HG03139 (cell line): ENCODE measurements at regions not wholly inside any gene's neighbourhood (a gene's known extent, or its start where the extent isn't known, plus 50 kb on each side); places are given as distances from the start of the nearest gene placed in this dataset.
"Not testable (repeated sequence)": the region's sequence is repeated elsewhere in the genome, so short reads cannot be mapped to it uniquely, and the experiment has no call there.

Experiments
- ATAC-seq: cut with Tn5 transposase; IDR thresholded peaks from one replicate; pipeline ENCODE4 v1.9.1; 2021; ENCODE audit not compliant: unreplicated experiment

DNA sequence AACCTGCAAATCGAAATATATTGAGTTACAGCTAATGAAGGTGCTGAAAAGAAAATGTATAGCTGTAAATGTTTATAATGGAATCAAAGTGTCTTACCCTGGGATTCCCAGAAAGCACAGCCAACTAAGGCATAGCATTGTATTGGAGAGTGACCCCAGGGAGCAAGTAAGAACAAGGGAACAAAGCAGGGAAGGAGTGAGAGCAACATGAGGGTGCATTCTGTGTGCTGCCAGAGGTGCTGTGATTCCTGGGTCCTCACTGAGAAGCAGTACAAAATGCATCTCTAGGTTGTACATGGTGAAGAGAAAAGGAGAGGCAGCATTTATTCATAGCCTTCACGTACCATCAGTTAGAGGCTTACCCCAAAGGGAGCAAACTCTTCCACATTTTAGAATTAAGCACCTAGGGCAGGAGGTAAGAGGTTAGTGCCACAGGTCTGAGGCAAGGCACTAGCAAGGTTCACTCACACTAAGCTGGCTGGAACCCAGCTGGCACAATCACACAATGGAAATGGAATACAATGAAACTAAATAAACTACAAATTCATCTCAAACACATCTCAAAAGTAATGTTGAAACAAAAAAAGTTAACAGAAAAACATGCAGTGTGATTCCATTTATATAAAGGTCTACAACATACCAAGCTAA is 151.5 kb upstream of the C2CD4B start:
- ATAC-seq = no peak

DNA sequence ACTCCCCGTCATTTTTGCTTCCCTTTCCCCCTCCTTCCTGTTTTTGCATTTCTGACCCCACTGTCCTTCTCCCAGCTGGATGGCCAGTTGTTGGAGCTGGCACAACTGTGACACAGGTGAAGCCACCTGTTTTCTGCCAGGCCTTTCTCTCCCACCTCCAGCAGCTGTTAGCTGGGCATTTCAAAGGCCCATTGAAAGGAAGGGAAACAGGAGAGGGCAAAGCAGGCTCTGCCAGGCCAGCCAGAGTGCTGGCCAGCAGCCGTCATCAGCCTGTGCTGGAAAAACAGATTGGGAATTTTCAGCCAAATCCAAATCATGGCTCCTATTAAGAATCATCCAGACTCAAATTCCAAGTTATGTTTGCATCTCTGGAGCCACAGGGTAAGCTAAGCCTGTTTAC is 155.2 kb upstream of the C2CD4B start:
- ATAC-seq = no peak

DNA sequence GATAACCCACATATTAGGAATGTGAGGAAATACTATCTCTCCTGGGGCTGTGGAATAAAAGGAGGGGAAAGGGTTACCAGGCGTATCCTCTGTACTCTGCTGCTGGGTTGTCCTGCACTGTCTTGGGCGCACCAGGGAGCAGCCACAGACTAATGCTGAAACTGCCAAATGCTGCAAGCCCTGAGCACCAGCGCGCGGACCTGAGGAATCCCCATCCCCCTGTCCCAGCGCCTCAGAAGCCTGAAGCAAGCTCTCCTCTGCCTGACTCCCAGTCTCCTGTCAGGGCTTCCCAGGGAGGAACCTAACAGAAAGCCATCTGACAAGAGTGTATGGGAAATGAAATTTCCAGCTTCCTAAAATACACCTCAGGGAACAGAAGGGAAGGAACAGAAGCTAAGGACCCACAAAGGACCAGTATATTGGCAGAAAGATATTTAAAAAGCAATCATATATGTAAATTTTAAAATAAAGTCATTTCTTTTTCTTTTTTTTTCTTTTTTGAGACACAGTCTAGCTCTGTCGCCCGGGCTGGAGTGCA is 158.3 kb upstream of the C2CD4B start:
- ATAC-seq = no peak

DNA sequence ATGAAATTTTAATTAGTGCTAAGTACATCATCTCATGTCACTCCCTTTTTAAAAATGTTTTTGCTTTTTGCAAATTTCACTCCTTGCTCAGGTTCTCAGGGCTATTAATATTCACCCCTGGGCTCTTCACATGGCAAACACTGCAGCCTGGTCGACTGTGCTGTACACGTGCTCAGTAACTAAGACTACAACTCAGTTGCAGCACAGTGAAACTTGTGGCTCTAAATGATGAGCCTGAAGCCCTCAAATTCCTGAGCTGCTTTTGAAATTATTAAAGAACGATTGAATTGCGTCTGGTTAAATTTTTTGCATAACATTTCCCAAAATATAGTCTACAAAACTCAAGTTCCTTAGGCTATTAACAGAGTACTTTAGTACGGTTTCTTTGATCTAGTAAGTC is 159.3 kb upstream of the C2CD4B start:
- no peak for ATAC-seq

DNA sequence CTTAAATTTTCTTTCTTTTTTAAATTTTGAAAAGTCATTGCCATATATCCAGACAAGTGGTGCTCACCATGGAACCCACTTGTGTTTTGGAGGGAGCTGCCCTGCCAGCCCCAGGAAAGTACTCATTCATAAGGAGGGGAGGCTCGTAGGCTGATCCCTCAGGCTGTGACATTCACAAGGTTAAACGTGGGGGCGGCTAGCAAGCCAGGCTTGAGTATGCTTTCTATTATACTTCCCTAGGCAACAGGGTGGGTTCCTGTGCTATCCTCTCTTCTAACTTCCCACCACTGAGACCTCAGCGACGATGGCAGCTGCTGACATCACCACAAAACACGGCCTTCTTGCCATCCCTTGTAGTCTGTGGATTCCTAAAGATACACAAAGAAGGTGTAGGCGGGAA is 160.5 kb upstream of the C2CD4B start:
- ATAC-seq = no peak

DNA sequence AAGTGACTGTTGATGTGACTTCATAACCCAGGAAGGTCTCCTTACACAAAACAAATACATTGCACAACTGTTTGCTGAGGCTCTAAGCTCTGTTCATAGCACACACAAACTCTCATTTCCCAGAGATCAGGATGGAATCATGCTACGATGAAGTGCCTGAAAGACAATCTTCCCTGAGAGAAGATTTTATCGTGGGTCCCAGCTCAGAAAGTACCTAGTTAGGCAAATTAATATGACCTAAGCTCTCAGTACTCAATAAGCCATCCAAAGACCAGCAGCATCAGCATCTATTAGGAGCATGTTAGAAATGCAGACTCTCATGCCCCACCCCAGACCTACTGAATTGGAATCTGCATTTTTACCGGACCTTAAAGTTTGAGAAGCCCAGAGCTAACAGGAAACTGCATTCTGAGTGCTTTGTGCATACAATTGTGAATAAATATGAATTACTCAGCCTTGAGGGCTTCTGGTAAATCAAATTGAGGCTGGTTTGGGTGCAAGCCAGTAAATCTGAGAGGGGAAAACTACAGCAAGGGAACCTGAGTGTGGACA is 161.5 kb upstream of the C2CD4B start:
- ATAC-seq = no peak

DNA sequence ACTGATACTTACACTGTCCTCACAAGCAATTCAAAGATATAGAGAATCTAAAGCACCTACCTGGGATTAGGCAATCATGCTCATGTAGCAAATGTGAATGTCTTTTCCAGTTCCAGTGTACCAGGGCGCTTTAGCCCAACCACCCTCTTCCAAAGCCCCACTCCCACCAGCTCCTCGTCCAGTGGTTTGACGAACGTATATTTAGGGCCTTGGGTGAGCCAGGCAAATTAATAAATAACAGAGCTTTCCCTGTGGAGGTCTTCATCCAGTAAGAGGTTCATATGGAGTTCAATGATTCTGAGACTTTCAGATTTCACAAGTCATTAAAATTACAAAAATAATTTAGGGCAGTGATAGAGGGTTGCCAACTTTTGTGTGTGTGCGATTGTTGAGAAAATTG is 162.3 kb upstream of the C2CD4B start:
- no peak for ATAC-seq

DNA sequence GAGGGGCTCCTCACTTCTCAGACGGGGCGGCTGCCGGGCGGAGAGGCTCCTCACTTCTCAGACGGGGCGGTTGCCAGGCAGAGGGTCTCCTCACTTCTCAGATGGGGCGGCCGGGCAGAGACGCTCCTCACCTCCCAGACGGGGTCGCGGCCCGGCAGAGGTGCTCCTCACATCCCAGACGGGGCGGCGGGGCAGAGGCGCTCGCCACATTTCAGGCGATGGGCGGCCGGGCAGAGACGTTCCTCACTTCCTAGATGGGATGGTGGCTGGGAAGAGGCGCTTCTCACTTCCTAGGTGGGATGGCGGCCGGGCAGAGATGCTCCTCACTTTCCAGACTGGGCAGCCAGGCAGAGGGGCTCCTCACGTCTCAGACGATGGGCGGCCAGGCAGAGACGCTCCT is 167.4 kb upstream of the C2CD4B start:
- not testable (repeated sequence) for ATAC-seq

DNA sequence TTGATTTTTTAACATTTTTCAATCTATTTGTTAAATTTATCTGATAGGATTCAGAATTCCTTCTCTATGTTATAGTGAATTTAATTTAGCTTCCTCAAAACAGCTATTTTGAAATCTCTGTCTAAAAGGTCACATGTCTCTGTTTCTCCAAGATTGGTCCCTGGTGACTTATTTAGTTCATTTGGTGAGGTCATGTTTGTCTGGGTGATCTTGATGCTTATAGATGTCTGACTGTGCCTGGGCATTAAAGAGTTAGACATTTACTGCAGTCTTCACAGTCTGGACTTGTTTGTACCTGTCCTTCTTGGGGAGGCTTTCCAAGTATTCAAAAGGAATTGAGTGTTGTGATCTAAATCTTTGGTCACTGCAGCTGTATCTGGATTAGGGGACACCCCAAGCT is 169.5 kb upstream of the C2CD4B start:
- no peak for ATAC-seq

DNA sequence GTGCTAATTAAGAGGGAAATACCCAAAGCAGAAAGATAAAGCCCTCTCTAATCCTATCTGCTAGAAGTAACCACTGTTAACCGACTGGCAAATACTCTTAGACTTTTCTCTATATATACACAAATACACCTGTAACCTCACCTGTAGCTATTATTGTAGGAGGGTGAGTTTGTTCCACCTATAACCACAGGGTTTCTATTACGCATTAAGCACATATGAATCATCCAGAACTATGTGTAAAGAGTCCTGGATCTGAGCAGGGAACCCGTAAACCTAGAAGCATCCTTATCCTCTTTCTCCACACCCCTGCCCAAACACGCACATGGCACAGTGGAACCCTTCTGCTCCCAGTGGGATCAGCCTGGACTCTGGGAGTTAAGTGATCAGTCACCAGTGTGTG is 172.8 kb upstream of the C2CD4B start:
- ATAC-seq = no peak

DNA sequence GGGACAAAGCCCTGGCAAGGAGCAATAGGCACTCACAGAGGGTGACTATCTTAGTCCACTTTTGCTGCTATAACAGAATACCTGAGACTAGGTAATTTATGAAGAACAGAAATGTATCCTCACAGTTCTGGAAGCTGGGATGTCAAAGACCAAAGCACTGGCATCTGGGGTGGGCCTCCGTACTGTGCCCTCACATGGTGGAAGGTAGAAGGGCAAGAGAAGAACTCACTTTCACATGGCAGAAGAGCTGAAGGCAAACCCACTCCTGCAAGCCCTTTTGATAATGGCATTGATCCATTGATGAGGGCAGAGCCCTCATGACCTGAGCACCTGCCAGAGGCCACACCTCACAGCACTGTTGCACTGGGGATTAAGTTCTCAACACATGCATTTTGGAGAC is 173.4 kb upstream of the C2CD4B start:
- no peak for ATAC-seq

DNA sequence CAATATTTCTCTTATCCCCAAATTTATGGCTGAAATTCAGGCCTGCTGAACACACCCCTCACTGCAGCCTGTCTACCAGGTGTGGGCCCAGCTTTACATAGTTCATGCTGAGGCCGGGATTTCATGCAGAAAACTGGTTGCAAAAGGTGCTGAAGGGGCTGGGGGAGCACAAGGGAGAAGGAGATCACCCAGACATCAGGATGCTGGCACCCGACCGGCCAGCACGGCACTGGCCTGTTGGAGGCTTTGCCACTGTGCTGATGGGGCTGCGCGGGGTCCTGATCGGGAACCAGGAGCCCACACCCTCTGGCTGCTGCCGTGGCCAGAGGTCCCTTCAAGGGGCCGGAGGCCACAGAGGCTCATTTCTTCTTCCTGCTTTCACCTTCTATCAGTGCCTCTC is 177.9 kb upstream of the C2CD4B start:
- ATAC-seq = no peak

DNA sequence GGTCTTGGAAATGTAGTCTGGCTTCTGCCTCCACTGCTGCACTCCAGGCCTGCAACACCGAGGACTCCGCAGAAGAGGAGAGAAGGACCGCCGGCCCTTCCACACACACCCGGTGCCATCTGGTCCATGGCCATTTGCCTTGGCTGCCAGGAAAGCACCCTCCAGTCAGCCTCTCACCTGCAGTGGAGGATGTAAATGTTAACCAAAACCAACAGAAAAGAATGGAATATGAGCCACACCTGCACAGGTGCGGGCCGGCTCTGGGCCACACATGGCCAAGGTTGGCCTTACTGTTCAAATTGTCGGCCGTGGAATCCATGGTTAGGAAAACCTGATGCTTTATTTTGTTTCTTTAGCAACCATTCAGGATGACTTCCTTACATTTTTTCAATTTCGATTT is 178.3 kb upstream of the C2CD4B start:
- no peak for ATAC-seq

DNA sequence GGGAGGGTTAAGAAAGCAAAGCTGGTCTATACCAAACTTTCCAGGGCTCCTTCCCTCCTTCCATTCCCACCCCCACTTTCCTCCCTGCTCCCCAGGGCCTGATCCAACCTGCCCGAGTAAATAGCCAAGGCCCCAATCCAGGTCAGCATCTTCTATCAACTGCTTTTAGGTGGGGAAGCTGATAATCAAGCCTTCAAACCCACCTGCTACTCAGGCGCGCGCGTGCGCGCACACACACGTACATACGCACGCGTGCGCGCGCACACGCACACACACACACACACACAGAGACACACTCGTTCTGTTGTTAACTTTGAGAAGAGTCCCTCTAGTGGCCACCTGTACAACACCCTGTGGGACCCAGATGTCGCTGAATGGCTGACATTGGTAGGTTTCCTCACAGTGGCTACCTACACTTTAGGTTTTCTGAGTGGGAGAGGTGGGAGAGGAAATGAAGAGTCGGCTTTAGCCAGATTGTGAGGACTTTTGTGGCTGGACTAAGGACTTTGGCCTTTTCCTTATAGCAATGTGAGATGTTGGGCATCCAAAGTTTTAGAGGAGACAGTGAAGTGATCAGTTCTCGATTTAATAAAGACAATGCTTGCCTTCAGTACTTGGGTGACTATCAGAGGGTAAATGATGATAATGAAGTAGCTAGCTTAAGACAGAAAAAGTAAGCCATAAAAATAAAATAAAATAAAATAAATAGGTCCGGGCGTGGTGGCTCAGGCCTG is 179.9 kb upstream of the C2CD4B start:
- ATAC-seq = no peak

DNA sequence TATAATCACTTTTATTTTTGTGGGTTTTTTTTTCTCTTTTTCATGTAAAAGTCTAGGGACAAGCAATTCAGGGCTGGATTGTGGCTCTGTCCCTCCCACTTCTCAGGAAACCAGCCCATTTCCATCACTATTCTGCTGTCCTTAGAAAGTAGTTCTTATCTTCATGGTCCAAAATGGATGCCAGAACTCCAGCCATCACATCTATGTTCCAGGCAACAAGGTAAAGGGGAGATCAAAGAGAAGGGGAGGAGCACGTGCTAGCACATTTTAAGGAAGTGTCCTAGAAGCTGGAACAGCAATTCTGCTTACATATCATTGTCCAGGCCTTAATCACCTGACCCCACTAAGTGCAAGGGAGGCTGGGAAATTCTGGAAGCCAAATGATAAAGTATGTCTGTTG is 181.1 kb upstream of the C2CD4B start:
- no peak for ATAC-seq

DNA sequence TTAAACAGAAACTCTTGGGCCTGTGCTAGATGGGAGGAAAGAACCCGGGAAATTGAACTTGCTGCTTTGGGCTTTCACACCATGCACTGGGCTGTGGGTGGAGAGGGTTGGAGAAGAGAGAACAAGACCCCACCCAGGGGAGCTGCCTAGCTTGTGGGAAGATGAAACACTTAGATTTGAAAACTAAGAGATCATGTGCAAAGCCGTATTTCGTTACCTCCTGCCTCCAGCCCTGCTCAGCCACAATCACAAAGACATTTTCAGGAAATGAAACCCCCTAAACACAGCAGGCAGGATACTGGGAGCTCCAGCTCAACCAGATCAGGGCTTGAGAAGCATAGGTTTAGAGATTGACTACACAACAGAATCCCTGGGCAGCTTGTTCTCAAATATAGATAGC is 183.0 kb upstream of the C2CD4B start:
- no peak for ATAC-seq

DNA sequence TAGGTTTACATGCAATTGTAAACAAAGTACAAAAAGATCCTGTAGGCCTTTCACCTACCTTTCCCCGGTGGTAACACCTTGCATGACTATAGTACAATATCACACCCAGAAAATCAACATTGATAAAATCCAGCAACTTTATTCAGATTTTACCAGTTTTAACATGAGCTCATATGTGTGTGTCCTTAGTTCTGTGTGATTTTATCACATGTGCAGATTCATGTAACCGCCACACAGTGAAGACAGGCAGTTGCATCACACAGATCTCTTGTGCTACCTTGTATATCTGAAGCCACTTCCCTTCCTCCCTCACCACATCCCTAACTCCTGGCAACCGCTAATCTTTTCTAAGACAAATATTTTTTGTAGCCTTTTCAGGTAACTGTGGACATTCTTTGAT is 183.5 kb upstream of the C2CD4B start:
- ATAC-seq = no peak

DNA sequence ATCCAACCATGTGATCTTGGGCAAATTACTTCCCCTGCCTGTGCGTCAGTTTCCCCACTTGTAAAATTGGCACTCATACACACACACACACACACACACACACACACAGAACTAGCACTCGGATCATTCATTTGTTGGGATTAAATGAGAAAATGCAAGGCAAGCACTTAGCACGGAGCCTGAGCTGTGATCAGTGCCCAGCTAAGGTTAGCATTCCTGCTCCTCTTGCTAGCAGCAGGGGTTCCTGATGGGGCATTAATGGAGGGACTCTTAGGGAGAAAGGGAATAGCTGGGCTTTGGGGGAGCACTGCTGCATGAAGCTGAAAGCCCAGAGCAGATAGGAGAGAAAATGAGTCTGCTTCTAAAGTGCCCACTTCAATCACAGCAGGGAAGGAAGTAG is 187.7 kb upstream of the C2CD4B start:
- no peak for ATAC-seq

DNA sequence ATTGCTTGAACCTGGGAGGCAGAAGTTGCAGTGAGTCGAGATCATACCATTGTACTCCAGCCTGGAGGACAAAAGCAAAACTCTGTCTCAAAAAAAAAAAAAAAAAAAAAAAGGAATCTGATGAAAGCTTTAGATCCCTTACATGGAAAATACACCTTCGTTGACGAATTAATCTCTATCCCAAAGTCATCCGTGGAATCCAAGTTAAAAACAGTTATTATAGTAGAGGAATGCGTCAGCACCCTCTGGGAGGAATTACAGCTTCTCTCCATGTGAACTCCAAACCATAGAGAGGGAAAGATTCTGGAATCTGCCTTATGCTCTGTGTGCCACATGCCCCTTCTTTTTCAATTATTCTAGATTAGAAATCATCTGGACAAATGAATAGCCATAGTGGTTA is 192.3 kb upstream of the C2CD4B start:
- no peak for ATAC-seq

DNA sequence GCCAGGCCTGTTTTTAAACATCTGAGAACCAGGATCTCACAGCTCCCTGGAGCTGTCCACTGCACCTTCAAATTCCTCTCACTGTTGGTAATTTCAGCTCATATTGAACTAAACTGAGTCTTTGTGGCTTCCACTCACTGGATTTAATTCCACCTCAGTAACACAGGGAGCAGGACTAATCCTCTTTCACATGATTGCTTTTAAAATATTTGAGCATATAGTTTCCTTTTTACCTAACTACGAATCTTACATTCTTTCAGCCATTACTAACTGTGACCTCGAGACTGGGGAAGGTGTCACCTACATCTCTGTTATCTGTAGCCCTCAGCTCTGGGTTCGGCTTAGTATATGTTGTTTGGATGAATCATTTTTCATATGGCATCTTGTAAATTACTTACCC is 194.3 kb upstream of the C2CD4B start:
- no peak for ATAC-seq

DNA sequence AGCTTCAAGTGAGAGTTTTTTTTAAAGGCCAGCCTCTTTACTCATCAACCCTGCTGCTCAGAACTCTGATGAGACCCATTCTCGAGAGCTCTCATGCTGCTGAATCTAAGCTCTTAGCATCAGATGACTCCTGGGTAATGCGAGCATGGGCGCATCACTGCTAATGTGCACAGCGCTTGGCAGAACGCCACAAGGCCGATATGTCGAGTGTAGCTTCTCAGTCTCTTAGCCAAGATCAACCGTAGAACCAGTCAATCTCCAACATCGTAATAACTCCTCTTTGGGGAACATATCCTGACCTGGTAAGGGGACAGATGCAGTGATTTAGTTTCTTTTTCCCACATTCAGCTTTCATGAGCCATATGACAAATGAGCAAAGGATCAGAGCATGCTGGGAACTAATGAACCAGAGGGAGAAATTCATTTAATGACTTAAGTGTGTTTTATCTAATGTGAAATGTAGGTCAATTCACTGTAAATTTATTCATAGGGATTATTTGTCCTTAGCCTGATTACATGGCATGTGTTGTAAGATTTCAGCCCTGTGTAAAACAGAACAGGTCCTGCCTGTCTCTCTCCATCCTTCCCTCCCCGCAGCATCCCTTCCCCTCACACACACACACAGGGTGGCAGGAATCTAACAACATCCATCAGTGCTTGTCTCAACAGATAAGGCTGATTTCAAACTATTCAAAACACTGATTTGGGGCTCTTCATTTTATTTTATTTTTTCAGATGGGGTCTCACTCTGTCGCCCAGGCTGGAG is 195.4 kb upstream of the C2CD4B start:
- ATAC-seq = no peak

DNA sequence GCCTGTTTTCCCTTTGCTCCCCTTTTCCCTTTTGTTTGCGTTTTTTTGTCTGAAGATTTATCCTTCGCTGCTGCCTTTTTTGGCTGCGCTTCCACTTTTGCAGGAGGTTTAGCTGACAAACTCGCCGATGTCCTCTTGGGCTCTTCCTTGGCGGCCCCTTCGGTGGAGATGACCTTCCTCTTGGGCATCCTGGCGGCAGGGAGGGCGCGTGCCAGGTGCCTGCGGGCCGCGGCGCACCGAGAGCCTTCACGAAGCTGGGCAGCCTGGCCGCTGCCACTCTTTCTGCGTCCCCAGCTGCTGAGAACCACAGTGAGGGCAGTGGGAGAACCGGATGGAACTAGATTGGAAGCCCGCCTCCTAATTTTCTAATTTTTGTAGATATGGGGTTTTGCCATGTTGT is 197.1 kb upstream of the C2CD4B start:
- ATAC-seq = no peak
